DMS 273 (cell line): ENCODE measurements at regions not wholly inside any gene's neighbourhood (a gene's known extent, or its start where the extent isn't known, plus 50 kb on each side); places are given as distances from the start of the nearest gene placed in this dataset.

Experiments
- DNase-seq: peaks from one replicate; lab custom pipeline; 2025; ENCODE audit not compliant: unreplicated experiment; lab: John Stamatoyannopoulos, UW

DNA sequence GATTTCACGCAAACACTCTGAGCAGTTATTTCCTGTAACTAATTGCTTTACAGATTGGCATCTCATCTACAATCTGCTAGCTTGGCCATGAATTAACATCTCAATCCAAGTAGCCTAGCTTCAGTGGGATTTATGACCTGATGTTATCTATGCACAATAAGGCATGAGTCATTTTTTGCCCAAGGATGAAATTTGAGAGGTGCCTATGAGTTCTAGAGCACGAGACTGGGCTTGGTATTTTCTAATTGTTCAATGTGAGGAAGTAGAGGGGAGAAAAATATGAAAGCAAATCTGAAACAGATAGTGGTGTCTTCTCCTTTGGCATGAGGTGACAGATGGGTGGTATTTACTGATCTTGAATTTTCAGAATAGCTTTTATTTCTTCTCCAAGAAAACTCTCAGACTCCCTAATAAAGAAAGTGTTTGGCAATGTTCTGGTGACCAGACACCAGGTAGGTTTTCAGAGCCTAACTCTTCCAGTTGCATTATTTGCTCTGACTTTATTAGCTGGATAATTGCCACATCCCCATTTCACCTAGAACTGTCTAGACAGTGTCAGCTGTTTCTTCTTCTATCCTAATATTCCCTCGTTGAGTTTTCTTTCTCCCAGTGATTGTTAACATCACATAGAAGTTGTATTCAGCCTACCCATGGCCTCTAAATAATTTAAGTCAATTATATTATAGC is 301.0 kb upstream of the UMPS start:
- DNase-seq, result peak; percentile 95

DNA sequence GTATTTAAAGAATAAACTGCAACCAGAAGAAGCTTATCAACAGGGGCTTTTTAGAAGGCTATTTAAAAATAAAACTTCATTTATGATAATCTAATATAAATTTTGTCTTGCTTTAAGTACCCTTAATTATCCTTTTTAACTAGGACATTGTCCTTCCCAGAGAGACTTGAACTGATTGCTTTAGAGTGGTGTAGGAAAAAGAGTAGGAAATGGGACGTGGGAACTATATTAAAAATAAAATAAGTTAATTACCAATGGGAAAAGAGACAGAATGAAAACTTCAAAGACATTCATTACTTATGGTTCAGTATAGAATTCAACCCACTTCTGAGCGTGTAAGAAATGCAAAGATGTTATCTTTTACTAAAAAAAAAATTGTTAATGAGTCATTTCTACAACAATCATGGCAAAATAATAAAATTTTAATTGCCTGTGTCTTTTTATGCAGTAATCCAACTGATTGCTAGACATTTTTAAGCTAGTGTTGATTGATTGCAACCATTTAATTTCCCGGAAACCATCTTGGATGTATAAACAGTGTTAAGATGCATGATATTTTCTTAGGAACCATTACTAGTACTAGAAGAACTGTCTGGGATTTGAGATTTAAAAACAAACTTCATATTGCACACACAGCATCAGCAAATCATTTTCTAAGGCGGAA is 298.8 kb upstream of the UMPS start:
- no peak for DNase-seq

DNA sequence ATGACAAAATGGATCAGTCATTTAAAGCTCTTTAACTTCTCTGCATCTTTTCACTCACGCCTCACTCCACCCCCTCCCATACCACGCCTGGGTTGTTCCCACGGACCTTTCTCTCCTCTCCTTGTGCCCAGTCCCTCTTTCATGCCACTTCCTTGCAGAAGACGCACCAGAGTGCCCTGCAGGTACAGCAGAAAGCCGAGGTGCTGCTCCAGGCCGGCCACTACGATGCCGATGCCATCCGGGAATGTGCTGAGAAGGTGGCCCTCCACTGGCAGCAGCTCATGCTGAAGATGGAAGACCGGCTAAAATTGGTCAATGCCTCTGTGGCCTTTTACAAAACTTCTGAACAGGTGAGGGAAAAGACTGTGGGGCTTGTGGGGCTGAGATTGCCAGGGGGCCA is 296.1 kb upstream of the UMPS start:
- no peak for DNase-seq

DNA sequence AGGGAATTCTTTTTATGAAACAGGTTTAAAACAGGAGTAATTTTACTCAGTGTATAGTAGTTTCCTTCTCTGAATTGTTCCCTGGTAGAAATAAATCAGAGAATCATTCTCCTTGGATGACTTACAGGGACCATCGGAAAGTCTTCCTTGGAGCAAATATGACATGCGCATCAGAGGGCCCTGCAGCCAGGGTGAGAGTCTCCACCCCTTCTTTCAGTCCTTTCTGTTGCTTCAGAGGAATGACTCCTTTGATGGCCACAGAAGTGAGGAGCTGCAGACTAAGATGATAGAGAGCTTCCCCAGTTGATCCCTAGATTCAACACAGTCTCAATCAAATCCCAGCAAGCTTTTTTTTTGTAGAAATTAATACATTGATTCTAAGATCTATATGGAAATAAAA is 294.8 kb upstream of the UMPS start:
- DNase-seq, result no peak

- DNase-seq, result no peak
Measured at GRCh38 chr3:124438813-124439212, 291.4 kb upstream of the UMPS start.

DNA sequence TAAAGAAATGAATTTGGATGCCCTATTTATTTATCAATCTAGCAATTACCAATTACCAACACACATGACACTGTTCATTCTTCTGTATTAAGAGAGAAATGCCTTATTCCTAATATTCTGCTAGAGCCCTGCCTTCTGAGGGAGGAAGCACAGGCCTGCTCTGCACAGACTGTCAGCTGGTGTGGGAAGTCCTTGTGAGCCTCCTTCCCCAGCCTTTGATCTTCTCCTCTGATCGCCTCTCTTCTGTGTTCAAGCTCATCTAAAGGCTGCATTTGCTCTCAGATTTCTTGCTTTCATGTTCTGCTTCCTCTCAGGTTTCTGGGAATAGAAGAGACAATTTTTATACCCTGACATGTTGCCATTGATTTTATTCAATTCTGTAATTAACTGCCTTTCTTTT is 290.6 kb upstream of the UMPS start:
- DNase-seq, result peak; percentile 17

DNA sequence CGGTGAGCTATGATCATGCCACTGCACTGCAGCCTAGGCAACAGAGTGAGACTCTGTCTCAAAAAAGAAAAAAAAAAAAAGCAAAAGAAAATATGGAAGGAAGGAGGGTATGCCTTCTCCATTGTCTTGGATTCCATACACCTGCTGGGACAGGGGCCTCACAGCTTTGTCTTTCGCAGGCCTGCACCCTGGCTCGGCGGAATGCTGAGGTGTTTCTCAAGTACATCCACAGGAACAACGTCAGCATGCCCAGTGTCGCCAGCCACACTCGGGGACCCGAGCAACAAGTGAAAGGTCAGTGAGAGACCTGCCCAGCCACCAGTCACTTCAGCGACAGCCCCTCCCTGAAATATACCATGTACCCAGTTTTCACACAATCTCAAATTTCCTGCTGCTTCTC is 288.5 kb upstream of the UMPS start:
- DNase-seq, result no peak

GRCh38 chr3:124442463-124442862 is 287.8 kb upstream of the UMPS start:
- no peak for DNase-seq

- no peak for DNase-seq
Measured at GRCh38 chr3:124443446-124443845, 286.8 kb upstream of the UMPS start.

DNA sequence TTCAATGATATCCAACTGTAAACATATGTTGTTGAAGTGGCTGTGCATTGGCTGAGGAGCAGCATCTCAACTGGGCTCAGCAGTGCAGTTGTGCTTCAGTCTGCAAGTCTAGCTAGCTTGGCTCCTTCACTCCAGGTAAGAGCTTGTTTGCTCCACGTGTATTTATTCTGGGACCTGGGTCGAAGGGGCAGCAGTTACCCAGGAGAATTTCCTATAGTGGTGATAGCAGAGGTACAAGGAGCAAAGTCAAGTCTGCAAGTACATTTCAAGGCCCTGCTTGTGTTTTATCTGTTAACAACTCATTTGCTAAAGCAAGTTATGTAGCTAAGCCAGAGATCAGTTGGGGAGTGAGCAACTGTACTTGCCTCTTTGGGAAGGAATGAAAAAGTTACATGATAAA is 286.2 kb upstream of the UMPS start:
- DNase-seq, result no peak

GRCh38 chr3:124444896-124445295 is 285.4 kb upstream of the UMPS start:
- DNase-seq, result no peak

- DNase-seq, result no peak
Measured at GRCh38 chr3:124447845-124448244, 282.4 kb upstream of the UMPS start.

- DNase-seq, result no peak
Measured at GRCh38 chr3:124448954-124449353, 281.3 kb upstream of the UMPS start.

DNA sequence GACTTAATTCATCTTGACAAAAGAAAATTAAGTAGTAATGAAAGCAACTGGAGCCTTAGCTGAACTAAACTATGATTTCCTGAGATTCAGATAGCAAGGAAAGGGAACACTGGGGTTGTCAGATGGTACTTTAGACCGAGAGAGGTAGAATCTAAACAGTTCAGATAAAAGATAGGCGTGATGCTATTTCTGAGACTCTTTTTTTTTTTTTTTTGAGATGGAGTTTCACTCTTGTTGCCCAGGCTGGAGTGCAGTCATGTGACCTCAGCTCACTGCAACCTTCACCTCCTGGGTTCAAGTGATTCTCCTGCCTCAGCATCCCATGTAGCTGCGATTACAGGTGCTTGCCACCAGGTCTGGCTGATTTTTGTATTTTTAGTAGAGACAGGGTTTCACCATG is 279.9 kb upstream of the UMPS start:
- DNase-seq, result no peak

GRCh38 chr3:124451630-124452317 is 278.5 kb upstream of the UMPS start:
- DNase-seq, result no peak

DNA sequence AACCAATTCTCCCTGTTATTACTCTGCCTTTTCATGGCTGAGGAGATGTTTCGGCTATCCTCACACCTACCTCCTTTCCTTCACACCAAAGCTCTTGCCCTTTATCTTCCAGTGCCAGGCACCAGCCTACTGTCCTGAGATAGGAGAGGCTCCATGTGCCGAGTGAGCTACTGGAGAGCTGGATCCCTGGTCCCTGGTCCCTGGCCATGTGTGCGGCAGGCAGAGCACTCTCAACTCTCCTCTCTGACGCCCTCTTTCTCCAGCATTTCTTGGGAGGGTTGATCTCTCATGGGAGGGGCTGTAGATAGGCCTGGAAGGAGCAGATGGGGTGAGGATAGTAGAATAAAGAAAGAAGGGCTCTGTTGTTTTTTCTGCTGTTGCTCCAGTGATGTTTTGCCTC is 277.1 kb upstream of the UMPS start:
- DNase-seq, result no peak

DNA sequence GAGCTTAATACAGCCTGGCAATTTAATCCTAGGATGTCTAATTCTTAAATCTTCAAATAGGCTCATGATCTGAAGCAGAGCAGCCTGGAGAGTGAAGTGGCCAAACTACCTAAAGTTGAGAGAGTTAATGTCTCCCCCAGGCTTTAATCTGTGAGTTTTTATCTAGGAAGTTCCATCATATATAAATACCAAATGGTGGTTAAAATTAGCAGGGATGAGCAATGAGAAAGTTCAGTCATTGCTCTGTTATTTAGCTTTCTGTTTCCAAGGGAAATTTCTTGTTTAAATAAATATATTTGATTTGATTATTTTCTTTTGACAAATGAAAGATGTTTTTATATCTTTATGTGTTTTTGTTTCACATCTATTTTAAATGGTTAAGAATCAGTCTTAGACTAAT is 274.4 kb upstream of the UMPS start:
- DNase-seq, result no peak

DNA sequence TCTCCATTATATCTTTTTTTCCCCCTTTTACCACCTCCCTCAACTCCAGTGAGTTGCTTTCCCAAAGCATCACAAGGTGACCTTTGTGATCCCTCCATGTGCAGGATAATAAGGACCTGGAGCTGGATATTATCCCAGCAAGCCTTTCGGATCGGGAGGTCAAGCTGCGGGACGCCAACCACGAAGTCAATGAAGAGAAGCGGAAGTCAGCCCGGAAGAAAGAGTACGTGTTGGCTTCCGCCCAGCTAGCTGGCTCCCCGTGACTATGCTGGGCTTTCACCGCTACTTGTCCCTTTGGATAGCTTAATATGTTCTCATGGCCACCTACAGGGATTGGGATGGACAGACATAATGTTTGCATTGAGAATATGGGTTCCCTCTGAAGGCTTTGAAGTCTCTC is 273.7 kb upstream of the UMPS start:
- no peak for DNase-seq

DNA sequence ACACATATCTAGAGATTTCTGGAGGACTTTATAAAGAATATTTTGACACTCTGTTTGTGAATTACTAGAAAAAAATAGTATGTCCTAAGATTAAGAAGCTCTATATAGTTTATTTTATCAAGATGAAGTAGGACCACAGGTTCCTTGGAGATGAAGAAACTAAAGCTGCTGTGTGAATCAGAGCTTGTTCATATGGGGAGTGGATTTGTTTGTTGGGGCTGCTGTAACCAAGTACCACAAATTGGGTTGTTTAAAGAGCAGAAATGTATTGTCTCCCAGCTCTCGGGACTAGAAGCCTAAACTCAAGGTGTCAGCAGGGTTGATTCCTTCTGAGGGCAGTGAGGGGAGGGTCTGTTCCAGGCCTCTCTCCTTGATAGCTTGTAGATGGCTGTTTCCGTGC is 270.6 kb upstream of the UMPS start:
- DNase-seq, result no peak

DNA sequence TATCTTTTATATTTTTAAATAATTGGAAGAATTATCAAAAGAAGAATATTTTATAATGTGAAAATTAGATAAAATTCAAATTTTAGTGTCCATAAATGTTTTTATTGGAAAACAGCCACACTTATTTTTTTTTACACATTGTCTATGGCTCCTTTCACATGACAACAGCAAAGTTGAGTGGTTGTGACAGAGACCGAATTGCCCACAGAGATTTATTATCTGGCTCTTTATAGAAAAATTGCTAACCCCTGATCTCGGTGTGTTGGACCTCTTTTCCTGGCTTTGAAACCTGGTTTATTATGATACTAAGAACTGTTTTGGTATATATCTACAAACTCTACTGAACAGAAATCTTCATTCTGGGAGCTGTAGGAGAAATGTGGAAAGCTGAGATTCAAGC is 269.1 kb upstream of the UMPS start:
- DNase-seq, result no peak

DNA sequence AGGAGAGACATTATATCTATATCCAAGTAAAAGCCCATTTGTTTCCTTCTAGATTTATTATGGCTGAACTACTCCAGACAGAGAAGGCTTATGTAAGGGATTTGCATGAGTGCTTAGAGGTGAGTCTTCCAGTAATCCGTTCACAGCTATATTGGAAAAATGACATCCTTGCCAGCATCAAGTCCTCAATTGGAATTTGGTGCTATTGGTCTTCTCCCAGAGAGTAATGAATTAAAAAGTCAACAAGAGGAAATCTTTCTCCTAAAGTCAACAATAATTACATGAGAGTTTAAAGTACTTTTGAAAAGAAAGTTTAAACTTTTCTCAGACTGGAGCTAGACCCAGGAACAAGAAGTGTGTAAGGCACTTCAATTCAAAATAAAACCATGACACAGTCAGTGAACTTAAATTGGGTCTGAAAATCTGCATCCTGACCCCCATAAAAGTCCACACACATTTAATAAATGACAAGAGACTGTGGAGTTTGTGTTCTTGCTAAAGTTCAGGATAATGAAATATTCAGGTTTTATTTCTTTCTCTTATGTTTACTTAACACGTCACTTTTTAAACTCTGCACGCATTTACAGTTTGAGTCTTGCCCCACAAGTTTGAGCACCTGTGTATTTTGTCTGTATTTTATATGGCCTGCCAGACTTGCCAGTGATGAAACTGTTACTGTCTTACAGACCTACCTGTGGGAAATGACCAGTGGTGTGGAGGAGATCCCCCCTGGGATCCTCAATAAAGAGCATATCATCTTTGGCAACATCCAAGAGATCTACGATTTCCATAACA is 268.2 kb upstream of the UMPS start:
- DNase-seq, result no peak

DNA sequence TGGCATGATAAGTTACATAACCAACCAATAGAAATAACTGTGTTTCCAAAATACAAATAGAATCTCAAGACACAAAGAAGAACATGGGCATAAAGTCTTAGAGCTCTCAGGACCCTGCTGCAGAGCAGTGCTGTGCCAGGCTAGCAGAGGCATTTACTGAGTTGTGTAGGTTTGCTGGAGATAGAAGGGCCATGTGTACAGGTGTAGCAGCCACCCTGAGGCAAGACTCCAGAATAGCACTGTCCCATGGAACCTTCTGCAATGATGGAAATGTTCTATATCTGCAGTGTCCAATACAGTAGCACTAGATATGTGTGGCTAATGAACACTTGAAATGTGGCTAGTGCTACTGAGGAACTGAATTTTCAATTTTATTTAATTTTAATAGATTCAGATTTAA is 267.0 kb upstream of the UMPS start:
- no peak for DNase-seq
